ENCODE measurements at regions not wholly inside any gene's neighbourhood (a gene's known extent, or its start where the extent isn't known, plus 50 kb on each side); places are given as distances from the start of the nearest gene placed in this dataset.

DNA sequence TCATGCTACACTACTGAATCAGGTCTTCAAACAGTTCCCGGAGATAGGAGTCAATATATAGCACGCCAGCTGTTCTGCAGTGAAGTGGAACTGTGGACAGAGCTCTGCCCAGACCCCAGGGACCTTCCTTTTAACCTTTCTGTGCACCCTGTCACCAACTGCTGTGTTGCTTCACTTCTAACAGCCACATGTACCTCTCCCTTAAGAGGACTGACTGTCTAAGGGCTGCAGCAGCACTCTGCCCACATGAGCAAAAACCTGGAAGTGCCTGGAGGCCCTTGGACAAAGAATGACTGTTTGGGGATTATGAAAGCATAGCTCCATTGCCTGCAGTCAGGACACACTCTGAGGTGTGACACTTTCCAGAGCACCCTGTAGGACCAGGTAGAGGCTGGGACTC is 88.3 kb upstream of the CTNNB1 start:
- no peak overlapping the region for H3K27ac ChIP-seq
- TF ChIP-seq, protein P1, sequence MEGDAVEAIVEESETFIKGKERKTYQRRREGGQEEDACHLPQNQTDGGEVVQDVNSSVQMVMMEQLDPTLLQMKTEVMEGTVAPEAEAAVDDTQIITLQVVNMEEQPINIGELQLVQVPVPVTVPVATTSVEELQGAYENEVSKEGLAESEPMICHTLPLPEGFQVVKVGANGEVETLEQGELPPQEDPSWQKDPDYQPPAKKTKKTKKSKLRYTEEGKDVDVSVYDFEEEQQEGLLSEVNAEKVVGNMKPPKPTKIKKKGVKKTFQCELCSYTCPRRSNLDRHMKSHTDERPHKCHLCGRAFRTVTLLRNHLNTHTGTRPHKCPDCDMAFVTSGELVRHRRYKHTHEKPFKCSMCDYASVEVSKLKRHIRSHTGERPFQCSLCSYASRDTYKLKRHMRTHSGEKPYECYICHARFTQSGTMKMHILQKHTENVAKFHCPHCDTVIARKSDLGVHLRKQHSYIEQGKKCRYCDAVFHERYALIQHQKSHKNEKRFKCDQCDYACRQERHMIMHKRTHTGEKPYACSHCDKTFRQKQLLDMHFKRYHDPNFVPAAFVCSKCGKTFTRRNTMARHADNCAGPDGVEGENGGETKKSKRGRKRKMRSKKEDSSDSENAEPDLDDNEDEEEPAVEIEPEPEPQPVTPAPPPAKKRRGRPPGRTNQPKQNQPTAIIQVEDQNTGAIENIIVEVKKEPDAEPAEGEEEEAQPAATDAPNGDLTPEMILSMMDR (IDR thresholded peaks at IDR 0.05), result no peak
- TF ChIP-seq ZFX (IDR thresholded peaks at IDR 0.05; ENCODE audit: borderline replicate concordance), result no peak

DNA sequence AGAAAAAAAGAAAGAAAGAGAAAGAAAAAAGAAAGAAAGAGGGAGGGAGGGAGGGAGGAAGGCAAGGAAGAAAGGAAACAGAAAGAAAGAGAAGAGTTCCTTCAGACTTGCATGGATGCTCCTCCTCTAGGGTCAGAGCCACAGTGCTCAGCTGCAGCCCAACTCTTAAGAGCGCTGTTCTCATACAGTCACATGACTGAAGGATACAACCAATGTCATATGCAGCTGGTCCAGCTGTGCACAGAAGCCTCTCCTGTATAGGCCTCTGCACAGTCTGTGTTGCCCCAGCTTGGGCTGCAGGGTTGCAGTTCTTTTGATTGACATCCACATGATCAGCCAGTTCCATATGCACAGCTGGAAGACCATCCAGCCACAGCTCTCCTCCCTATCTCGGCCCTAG is 86.8 kb upstream of the CTNNB1 start:
- no peak overlapping the region for H3K27ac ChIP-seq

DNA sequence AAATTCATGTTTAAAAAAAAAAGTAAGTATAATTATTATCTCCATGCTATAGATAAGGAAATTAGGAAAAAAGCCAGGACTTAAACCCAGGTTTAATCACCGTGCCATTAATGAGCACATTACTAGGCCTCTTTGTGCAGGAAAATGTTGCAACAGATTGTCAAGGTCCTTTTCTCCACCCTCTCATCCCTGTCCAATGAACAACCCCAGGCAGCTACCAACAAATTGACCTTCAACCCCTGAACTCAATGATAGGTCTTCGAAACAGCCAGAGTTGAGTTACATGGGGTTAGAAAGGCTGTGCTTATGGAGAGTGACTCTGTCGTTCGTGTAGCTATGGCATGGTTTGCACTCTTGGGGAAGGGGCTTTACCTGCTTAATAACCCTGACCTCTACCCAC is 84.2 kb upstream of the CTNNB1 start:
- H3K27ac ChIP-seq, result no peak overlapping the region
- TF ChIP-seq ZFX (IDR thresholded peaks at IDR 0.05; ENCODE audit: borderline replicate concordance), result no peak
- TF ChIP-seq, protein P1 (IDR thresholded peaks at IDR 0.05), result no peak

More for the DNA sequence above, 86.8 kb upstream of the CTNNB1 start:
- TF ChIP-seq, protein P1 (IDR thresholded peaks at IDR 0.05), result no peak
- TF ChIP-seq ZFX (IDR thresholded peaks at IDR 0.05; ENCODE audit: borderline replicate concordance), result no peak

DNA sequence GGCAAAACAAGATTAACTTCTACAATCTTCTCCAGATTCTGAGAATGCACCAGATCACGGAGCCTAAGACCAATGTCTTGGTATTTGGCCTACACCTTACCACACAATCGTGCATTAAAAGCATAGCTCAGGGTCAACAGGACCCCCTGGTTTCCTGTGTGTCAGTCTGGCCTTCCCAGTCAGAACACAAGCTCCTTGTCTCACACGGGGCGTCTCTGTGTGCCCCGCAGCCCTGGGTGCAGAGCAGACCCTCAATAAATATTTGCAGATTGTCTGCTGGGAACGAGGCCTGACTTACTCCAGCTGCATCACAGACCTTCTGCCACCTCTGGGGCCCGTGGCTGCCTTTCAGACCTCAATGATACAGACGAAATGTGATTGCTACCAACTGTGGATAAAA is 82.5 kb upstream of the CTNNB1 start:
- no peak overlapping the region for H3K27ac ChIP-seq
- no peak for TF ChIP-seq ZFX (IDR thresholded peaks at IDR 0.05; ENCODE audit: borderline replicate concordance)
- TF ChIP-seq, protein P1 (IDR thresholded peaks at IDR 0.05), result no peak

DNA sequence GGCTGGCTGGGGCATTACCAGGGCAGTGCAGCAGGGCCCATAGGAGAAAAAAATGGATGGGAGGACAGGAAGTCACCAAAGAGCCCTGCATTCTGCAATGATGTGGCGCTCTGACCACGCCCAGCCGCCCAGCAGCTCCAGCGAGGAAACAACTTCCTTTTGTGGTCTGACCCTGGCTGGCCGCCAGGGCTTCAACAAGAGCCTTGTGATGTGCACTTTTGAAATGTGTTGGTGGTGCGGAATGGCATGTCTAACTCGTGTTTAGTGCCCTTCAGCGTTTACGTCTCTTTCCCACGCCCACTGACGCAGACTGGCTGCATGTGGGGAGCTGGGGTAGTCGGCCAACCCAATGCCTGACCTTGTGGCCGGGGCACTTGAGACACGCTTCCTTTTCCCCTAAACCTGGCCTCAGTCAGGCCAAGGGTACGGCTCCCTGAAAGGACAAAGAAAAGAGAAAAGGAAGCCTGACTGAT is 81.9 kb upstream of the CTNNB1 start:
- TF ChIP-seq, protein P1 (IDR thresholded peaks at IDR 0.05), result no peak
- no peak for TF ChIP-seq ZFX (IDR thresholded peaks at IDR 0.05; ENCODE audit: borderline replicate concordance)

DNA sequence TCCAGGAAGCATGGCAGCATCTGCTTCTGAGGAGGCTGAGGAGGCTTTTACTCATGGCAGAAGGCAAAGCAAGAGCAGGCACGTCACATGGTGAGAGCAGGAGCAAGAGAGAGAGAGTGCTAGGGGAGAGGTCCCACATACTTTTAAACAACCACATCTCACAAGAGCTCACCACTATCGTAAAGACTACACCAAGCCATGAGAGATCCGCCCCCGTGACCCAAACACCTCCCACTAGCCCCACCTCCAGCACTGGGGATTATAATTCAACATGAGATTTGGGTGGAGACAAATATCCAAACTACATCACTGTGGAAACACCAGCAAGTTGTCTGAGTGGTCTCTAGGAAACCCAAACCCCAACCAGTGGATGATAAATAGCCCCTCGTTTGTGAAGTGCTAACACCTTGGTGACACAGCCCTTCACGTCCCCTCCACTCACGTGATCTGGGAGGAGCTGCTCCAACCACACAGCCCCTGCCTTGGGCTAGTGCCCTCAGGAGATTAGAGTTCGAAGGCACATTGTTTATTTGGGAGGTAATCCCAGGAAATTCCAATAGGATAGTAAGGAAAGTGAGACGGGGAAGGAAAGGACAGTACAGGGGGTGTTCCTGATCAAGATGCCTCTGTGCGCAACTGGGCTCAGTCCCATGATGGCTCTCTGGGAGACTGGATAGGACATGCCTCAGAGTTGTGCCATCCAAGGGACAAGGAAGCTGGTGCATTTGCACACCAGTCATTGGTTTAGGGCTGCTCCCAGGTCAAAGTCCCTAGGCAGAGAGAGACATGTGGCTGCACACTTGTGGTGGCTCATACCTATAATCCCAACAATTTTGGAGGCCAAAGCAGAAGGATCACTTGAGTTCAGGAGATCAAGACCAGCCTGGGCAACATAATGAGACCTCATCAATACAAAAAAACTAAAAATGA is 80.6 kb upstream of the CTNNB1 start:
- TF ChIP-seq, protein P1 (IDR thresholded peaks at IDR 0.05), result no peak
- no peak for TF ChIP-seq ZFX (IDR thresholded peaks at IDR 0.05; ENCODE audit: borderline replicate concordance)
- no peak overlapping the region for H3K27ac ChIP-seq

More for the DNA sequence above, 81.9 kb upstream of the CTNNB1 start:
- H3K27ac ChIP-seq, result no peak overlapping the region

DNA sequence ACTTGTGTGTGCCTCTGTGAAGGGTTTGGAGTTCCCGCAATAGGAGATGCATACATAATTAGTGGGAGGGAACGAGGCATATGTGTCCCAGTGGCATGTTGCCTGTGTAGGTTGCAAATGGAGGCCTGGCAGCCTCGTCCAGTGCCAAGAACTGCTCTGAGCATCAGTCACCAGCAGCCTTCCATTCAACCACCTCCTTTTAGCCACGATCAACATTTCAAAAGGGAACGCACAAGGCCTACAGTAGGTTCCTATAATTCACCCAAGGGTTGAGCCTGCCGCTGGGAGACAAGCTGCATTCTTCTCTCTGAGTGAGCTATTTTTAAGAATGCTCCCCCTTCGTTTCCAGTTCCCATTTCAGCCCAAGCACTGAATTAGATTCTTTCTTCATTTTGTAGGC is 78.8 kb upstream of the CTNNB1 start:
- no peak for TF ChIP-seq ZFX (IDR thresholded peaks at IDR 0.05; ENCODE audit: borderline replicate concordance)
- TF ChIP-seq, protein P1 (IDR thresholded peaks at IDR 0.05), result no peak
- H3K27ac ChIP-seq, result no peak overlapping the region
